Tongue (tissue), 1 donor: ENCODE measurements at regions not wholly inside any gene's neighbourhood (a gene's known extent, or its start where the extent isn't known, plus 50 kb on each side); places are given as distances from the start of the nearest gene placed in this dataset.
"Not testable (repeated sequence)": the region's sequence is repeated elsewhere in the genome, so short reads cannot be mapped to it uniquely, and the experiment has no call there.

ENCODE experiments used
- DNase-seq: peaks from one replicate; pipeline ENCODE4 v3.0.0-alpha.2; 2015

- no peak for DNase-seq
These were observed 157.0 kb upstream of the RBM19 start for GRCh38 chr12:114123108-114123507.

- DNase-seq: no peak
These were observed 155.9 kb upstream of the RBM19 start for GRCh38 chr12:114122016-114122415.

- DNase-seq: no peak
These were observed 153.2 kb upstream of the RBM19 start for GRCh38 chr12:114119316-114119715.

- DNase-seq: no peak
These were observed 130.3 kb upstream of the RBM19 start for GRCh38 chr12:114096461-114096860.

- DNase-seq: peak; percentile 5
These were observed 127.4 kb upstream of the RBM19 start for GRCh38 chr12:114093520-114093919.

- no peak for DNase-seq
These were observed 126.9 kb upstream of the RBM19 start for GRCh38 chr12:114092981-114093380.

- peak; percentile 54 for DNase-seq
These were observed 124.1 kb upstream of the RBM19 start for GRCh38 chr12:114090211-114090610.

GRCh38 chr12:114073076-114073475 lies 107.0 kb upstream of the RBM19 start:
- DNase-seq: no peak

- no peak for DNase-seq
These were observed 103.4 kb upstream of the RBM19 start for GRCh38 chr12:114069507-114069906.

GRCh38 chr12:114064497-114064896 lies 98.4 kb upstream of the RBM19 start:
- no peak for DNase-seq

GRCh38 chr12:114064034-114064433 lies 97.9 kb upstream of the RBM19 start:
- not testable (repeated sequence) for DNase-seq

- no peak for DNase-seq
These were observed 97.3 kb upstream of the RBM19 start for GRCh38 chr12:114063435-114063834.

GRCh38 chr12:114056351-114056750 lies 90.2 kb upstream of the RBM19 start:
- DNase-seq: not testable (repeated sequence)

- no peak for DNase-seq
These were observed 88.9 kb upstream of the RBM19 start for GRCh38 chr12:114054982-114055381.

- no peak for DNase-seq
These were observed 80.3 kb upstream of the RBM19 start for GRCh38 chr12:114046236-114046998.

GRCh38 chr12:114045349-114045748 lies 79.2 kb upstream of the RBM19 start:
- peak; percentile 15 for DNase-seq

GRCh38 chr12:114041590-114041989 lies 75.5 kb upstream of the RBM19 start:
- no peak for DNase-seq

GRCh38 chr12:114041136-114041535 lies 75.0 kb upstream of the RBM19 start:
- DNase-seq: no peak

- no peak for DNase-seq
These were observed 72.8 kb upstream of the RBM19 start for GRCh38 chr12:114038962-114039361.

- DNase-seq: no peak
These were observed 66.7 kb upstream of the RBM19 start for GRCh38 chr12:114032801-114033200.

- no peak for DNase-seq
These were observed 64.3 kb upstream of the RBM19 start for GRCh38 chr12:114030451-114030850.

GRCh38 chr12:114026805-114027204 lies 60.7 kb upstream of the RBM19 start:
- DNase-seq: no peak

- no peak for DNase-seq
These were observed 59.8 kb upstream of the RBM19 start for GRCh38 chr12:114025935-114026334.

- DNase-seq: not testable (repeated sequence)
These were observed 56.0 kb upstream of the RBM19 start for GRCh38 chr12:114022081-114022480.

GRCh38 chr12:114018669-114019068 lies 52.5 kb upstream of the RBM19 start:
- DNase-seq: peak; percentile 49
